GM18870 (cell line): ENCODE measurements at regions not wholly inside any gene's neighbourhood (a gene's known extent, or its start where the extent isn't known, plus 50 kb on each side); places are given as distances from the start of the nearest gene placed in this dataset.

Experiments
- ATAC-seq: cut with Tn5 transposase; IDR thresholded peaks from one replicate; pipeline ENCODE4 v1.9.1; 2021; ENCODE audit warnings: moderate library complexity; ENCODE audit not compliant: unreplicated experiment

DNA sequence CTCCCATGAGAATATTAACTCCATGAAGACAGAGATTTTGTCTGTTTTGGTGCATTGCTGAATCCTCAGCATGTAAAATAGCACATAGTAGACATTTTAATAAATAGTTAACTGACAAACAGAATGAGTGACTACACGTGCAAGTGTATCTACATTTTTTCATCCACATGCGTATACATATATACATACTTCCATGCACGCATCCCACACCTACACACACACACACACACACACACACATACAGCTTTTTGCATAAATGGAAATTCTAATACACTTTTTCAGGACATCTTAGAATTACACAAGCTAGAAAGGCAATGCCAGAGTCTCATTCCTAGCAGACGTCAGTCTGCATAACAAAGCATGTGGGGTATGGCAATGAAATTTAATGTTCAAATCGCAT, 139.7 kb upstream of the LRFN2 start:
- ATAC-seq, result no peak

DNA sequence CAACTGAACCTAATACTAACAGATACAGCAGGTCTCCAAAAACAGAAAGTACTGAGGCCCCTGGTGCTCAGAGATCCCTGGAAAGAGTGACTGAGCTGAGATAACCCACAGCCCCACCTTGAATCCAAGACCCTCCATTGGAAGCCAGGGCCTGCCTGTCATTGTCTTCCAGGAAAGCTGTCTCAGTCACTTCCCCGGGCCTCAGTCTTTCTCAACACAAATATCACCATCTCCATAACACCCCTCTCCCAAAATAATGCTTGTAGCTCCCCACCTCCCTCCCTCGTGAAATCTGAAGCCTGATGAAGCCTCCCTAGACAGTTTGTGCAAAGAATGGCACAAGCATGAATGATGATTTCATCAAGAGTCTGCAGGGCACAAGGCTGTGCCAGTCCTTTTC, 138.2 kb upstream of the LRFN2 start:
- ATAC-seq, result no peak

DNA sequence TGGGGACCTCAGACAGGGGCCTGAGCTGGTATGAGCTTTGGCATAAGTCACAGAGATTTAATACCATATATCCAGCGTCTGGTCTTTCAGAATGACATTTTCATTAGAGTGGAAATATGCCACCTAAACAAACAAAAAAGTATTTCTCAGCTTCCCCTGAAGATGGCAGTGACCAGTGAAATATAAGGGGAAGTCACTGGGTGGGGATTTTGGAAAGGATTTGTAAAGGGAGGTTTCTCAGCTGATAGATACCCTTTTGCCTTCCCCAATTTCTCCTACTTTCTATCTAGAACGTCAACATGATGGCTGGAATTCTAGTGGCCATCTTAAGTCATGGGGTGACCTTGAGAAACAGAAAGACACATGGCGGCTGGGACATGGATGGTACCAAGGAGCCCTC, 137.7 kb upstream of the LRFN2 start:
- ATAC-seq, result no peak

DNA sequence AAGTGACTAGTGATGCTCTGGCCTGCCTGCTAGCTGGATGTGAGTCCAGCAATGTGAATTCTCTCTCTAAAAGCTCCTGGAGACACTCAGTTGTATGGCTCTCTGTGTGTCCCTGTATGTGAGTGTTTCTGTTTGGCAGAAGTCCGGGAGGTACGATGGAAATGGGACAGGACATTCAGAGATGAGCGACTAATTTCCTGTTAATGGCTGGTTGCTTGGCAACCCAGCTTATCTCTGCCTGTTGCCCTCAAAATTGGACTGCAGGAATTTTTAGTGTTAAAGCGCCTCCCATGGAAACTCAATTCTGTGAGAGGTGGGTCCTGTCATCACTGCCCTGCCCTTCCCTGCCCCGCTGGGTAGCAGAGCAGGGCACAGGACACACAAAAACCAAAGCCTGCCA, 136.8 kb upstream of the LRFN2 start:
- no peak for ATAC-seq

DNA sequence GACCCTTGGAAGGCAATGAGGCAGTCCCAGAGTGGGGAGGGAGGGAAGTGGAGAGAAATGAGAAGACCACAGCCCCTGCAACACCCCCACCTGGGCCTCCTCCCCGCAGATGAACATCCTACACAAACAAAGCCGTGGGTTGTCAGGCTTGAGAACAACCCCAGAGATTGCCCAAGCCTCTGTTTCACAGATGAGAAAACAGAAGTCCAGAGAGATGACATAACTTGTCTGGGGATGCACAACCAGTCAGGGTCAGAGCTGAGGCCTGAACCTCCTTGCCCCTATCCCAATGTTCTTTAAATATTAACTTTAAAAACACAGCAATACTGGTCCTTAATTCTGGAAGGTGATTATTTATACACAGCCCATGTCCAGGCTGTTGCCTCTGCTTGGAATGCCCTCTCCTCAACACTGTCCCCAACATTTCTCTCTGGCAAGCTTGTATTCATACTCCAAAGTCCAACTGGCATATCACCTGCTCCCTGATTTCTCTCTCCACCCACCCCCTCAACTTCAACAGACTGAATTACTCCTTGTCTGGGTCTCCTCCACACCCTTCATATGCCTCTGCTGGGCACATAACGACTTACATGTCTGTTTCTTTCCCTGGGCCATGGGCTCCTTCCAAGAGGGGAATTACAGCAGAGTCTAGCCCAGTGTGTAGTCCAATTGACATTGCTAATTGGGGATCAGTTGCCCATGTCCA, 135.5 kb upstream of the LRFN2 start:
- ATAC-seq, result no peak

DNA sequence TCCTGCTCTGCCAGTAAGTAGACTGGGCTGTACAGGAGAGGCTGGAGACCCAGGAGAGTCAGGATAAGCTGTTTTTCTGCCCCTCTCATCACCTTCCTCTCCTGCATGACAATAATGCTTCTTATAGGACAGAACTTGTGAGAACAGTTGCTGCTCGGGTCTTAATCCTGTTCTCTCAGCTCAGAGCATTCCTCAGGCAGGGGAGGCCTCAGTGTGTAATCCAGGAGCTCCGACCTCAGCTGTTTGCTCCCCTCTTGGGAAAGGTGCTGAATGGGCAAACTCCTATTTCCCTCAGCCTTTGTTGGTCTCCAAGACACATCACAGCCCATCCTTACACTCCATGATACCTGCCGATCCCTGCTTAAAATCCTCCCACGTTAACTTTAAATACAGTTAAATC, 134.9 kb upstream of the LRFN2 start:
- no peak for ATAC-seq

DNA sequence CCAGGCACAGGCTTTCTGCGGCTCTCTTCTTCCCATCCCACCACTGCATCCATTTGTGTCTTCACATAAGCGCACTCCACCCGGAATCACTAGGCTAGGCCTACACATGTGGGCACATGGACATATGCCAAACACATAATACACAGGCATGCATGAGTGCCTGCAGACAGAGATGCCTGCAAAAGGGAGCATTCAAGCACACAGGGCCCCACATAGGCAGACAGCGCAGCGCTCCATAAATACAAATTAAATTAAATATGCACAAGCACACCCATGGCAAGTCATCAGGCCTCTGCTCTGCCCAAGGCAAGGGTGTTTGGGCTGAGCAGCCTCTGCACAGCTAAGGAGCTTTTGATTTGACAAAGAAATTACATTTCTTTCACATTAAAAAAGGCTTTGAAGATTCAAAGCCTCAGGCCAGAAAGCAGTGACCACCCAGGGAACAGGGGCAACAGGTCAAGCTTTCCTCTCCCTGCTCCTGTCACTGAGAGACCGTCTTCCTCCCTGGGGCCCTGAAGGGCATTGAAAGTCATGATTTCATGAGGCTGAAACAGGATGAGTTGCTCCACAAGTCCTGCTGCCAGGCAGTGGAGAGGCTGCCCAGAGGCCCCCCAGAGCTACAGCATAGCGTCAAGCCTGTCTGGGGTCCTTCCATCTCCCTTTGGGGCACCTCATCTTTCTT, 134.2 kb upstream of the LRFN2 start:
- no peak for ATAC-seq

DNA sequence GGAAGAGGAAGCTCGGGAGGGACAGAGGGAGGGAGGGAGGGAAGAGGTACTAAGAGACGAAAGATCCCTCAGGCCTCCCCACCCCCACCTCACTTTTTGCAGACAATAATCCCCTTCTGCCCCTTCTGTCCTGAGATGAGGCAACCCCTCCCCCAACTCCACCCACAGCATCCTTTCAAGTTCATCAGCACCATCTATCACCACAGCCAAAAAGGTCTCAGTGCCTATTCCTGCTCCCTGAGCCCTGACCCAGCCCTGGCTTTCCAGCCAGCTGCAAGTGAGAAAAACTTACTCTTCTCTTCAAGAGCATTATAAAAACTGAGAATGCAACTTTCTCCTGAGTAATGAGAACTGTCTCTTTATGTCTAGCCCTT, 133.2 kb upstream of the LRFN2 start:
- ATAC-seq, result no peak

DNA sequence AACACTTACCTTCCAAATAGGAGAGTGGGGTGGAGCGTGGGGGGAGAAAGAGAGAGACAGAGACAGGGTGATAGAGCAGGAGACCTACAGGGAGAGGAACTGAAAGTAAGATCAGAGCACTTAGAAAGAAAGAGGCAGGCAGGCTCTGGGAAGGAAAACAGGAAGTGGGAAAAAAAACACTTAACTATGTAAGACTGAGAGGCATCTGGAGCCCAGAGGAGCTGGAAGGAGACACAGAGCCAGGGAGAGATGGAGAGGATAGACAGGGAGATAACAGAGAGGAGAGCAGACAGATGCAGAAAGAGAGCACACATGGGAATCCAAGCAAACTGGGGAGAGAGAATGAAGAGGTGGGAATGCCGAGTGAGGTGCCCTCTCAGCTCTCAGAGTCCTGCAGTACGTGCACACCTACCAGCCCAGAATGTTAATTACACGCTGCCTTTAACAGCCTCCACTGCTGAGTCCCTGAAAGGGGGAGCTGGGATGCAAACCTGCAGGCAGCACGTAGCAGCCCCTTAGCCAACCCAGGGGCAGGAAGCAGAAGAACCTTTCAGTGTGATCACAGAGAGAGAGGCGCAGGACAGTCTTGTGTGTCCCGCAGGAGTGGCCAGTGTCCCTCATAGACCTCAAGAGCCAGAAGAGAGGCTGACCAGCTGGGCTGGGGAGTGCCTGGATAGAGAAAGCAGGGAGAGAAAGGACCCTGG, 132.7 kb upstream of the LRFN2 start:
- ATAC-seq, result peak; percentile 59

DNA sequence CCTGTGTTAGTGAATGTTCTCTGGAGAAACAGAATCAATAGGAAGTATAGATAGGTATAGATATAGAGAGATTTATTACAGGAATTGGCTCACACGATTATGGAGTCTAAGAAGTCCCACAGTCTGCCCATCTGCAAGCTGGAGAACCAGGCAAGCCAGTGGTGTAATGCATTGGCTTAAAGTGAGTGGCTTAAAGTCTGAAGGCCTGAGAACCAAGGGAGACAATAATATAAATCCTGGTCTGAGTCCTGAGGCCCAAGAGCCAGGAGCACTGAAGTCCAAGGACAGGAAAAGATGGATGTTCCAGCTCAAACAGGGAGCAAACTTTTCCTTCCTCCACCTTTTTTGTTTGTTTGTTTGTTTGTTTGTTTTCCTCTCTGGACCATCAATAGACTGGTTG, 131.2 kb upstream of the LRFN2 start:
- no peak for ATAC-seq

DNA sequence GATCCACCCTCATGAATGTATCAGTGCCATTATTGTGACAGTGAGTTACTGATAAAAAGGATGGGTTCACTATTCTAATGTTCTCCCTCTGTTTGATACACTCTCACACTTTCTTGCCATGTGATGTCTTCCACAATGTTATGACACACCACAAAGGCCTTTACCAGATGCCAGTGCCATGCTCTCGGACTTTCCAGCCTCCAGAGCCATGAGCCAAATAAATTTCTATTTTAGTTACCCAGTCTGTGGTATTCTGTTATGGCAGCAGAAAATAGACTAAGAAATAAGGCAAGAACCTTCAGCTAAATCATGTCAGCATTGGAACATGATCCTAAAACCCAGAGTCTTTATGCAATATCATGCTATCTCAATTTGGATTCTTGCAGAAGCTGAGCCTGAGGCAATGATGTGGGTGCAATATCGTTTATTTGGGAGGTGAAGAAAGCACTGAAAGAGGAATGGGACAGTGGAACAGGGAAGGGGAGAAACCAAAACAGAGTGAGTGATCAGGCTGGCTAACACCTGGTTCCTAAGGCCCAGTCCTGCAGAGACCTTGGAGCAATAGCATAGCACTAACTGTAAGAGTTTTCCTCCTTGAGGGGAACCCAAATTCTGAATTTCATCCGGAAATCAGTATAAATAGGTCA, 130.4 kb upstream of the LRFN2 start:
- ATAC-seq, result no peak

DNA sequence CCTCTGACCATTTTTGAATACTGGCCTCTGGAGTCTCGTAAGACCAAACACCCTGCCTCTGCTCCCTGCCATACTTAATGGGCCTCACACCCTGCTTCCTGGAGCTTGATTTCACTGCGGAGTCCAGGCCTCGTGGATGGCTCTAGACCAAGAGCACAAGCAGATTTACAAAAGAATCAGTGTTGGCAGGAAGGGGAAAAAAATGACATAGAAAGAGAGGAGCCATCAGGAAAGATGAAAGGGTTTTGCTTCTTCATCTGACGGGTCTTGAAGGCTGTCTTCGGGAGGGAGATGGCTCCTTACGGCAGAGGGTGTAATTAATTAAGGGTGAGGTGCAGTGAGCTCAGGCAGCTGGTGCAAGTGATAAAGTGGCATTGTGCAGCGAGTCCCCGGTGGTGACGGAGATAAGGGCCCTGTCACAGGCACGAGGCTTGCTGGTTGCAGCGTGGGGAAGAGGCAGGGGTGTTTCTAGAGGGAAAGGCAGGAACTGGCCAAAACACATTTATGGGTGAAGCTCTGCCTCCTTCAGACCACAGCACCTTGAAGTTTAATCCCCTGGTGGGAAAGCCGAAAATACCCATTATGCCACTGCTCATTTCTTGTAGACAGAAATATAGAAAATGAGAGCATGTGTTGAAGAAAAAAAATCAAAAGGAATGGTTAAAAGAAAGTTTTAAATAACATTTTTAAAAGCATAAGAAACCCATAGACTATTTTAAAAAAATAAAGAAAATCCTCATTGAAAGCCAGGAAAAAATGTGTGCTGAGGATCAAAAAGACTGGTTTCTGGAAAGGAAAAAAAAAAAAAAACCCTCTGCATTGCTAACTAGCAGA, 128.6 kb upstream of the LRFN2 start:
- ATAC-seq, result no peak

DNA sequence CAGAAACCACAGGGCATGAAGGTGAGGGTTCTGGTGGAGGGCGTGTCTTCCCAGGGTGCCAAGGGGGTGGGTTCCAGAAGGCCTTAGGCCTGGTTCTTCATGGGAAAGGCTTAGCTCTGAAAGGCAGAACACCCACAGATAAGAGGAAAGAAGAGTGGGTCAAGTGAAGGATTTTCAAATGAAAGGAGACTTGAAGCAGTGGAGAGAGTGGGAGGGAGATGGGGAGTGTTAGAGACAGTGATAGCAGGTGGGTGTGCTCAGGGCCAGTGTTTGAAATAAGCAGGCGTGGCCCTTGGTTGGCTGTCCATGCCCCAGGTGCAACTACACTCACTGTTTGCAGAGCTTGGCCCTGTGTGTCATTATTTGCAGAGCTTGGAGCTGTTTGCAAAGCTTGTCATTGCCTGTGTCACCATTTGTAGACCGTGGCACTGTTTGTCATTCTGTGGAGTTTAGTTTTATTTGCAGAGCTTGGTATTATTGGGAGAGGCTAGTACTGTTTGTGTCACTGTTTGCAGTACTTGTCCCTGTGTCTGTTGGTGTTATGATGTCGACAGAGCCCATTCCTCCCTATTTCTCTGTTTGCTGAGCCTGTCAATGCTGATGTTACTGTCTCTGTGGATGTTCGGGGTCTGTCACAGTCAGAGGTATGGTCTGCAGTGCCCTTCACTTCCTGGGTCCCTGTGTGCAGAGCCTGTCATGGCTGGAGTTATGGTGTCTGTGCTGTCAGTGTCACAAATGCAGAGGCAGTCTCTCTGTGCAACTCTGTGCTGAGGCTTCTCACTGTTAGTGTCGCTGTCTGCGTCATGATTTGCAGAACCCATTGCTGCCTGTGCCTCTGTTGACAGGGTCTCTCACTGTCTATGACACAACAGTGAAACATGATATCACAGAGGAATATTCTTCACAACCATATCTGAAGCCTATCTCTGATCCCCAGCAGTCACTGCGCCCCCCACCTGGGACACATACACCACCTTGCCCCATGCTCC, 127.7 kb upstream of the LRFN2 start:
- ATAC-seq, result no peak

DNA sequence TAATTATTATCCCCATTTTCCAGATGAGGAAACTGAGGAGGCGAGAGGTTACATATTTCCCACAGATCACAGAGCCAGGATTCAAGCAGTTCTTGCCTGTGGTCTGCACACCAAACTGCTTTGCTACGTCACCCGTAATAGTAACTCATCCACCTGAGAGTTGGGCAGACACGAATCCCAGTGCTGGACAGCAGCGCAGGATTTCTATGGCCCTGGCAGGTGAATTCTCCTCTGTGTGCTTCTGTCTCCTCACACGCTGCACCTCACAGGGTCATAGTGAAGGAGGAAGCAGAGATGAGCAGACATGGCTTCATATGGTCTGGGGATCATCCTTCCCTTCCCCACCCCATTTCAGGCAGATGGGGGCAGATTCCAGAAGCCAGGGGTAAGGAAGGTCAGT, 127.0 kb upstream of the LRFN2 start:
- ATAC-seq, result no peak

DNA sequence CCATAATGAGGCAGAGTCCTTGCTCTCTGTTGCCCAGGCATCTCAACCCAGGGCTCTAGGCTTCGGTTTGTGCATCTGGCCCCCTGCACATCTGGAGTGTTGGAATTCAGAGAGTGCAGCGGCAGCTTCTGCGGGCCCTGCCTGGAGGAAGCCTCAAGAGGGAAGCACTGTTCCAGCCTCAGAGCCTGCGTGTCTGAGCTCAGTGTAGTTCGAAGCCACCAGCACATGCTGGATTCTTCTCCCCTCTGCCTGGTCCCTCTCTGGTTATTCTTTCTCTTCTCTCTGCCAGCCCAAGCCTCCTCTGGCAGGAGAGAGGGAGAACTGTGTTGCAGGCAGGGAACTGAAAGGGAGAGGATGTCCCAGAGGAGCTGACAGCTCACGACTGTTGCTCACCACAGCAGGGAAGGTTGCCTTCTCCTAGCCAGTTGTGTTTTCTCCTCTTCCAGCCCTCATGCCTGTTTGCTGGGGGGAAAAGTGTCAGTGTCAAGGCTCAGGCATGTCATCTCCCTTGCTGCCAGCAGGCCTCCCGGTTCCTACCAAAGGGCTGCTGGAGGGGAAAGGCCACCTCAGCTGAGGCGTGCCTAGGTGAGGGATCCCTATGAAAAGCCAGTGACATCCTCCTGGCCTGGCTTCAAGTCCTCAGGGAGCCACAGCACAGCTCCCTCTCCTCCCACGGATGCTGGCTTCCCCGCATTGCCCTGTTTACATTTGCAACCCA, 126.0 kb upstream of the LRFN2 start:
- ATAC-seq, result no peak

DNA sequence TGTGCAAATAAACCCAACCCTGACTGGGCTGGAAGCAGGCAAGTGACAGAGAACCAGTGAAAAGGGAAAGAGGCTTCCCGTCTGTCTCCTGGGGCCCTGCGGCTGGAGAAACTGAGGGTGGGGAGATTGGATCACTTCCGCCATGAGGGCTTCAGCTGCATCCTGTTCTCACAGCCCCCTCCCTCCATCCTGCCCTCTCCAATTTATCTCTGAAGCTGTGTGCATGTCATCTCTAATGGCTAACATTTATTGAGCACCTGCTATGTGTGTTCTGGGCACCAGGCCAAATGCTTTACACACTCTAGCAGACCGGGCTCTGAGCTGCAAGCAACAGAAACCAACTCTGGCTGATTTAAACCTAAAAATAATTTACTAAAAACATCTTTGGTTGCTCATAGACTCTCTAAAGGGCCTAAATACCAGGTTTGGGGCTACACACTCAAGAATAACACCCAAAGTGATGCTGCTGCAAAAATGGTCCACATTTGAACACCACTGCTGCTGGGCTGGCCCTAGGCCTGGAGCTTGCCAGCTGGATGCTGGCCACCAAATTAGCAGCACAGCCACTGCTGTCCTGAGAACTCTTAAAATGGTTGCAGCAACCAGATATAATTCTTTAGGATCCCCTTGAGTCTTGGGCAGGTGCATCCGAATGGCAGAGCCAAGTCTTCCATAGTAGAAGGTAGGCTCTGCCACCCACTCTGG, 123.6 kb upstream of the LRFN2 start:
- no peak for ATAC-seq

DNA sequence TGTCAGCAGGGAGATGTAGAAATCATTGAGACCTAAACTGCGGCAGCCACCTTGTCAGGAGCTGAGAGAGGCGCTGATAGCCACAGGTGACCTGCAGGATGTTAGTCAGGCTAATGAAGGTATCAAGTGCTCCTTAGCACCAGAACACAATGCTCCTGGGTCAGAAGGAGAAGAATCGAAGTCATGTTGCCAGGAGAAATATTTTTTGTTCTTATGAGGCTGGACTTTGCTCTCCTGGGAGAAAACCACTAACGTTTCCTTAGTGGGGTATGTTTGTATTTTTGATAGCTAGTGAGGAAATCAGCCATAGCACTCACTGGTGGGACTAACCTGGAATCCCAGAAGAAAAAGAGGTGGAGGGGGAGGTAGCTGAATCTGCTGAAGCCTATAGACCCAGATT, 120.9 kb upstream of the LRFN2 start:
- no peak for ATAC-seq

DNA sequence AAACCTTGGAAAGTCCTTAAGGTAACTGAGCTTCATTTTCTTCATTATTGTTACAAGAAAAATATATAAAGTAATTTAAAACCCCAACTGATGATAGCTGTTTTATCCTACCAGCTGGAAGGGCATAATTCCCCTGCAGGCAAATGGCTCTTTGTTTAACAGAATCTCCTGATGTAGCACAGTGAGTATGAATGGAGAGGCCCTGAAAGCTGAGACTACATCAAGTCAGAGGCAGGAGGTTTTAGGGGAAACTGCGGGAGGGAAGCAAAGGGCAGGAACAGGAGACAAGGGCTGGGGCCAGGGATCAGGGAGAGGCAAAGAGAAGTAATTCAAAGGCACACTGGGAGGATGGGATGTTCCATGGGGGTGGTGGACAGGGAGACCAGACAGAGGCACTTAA, 119.0 kb upstream of the LRFN2 start:
- no peak for ATAC-seq

DNA sequence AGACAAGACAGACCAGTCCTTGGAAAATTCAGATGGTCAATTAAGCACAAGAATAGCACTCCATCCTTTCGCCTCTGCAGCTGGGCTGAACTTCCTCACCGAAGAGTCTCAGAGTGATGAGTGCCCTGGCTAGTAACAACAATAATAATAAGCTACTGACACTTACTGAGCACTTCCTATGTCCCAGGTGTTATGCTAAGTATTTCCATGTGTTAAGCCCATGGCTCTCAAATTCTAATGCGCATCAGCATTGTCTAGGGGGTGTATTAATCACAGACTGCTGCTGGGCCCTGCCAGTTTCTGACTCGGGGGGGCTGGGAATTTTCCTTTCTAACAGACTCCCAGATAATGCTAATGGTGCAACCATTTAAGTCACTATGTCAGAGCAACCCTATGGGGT, 118.2 kb upstream of the LRFN2 start:
- no peak for ATAC-seq
